GM12878 (cell line): ENCODE measurements at regions not wholly inside any gene's neighbourhood (a gene's known extent, or its start where the extent isn't known, plus 50 kb on each side); places are given as distances from the start of the nearest gene placed in this dataset.

Source experiments
- ATAC-seq: fragments of 200-7000 bp; cut with Tn5 transposase; 3 replicates; pipeline ENCODE4 v1.9.1; 2020; ENCODE audit warnings: mild to moderate bottlenecking, moderate library complexity
- BruUV-seq: library from RNA; stranded (reverse); fragments of 400-500 nt; replicated peaks from 2 replicates; lab custom pipeline; 2021; lab: Mats Ljungman, UMichigan
- CTCF ChIA-PET: fragments of 300-600 bp; sonication (Branson Sonifier 250); formaldehyde crosslinking; extraction: SDS; loops from one replicate; lab custom pipeline; 2021; ENCODE audit warnings: inconsistent platforms; lab: Yijun Ruan, JAX
- POLR2A ChIA-PET: fragments of 350-600 bp; formaldehyde crosslinking; extraction: SDS; loops from one replicate; lab custom pipeline; 2021; ENCODE audit warnings: inconsistent platforms; lab: Charles Lee
- RAD21 ChIA-PET: fragments of 300-600 bp; sonication (Branson Sonifier 250); formaldehyde crosslinking; loops from one replicate; lab custom pipeline; 2023; ENCODE audit warnings: antibody characterized with exemption; ENCODE audit not compliant: unreplicated experiment; lab: Charles Lee
- SMC1A ChIA-PET: fragments of 300-600 bp; sonication (Branson Sonifier 250); formaldehyde crosslinking; loops from one replicate; lab custom pipeline; 2023; ENCODE audit not compliant: unreplicated experiment, uncharacterized antibody; lab: Charles Lee
- DNase-seq: peaks from one replicate; pipeline ENCODE4 v3.0.0-alpha.2; 2011; ENCODE audit warnings: low read depth, low spot score
- FAIRE-seq: peaks from 3 replicates; lab custom pipeline; 2011; peaks lifted over from hg19 to GRCh38; lab: Jason Lieb, UNC
- H2AFZ ChIP-seq: 2 replicates; pipeline ENCODE4 v1.6.0; 2011; ENCODE audit warnings: low read depth, low read length, control low read depth; ENCODE audit not compliant: control insufficient read depth
- H3K27ac ChIP-seq: 2 replicates; pipeline ENCODE4 v1.5.1; 2011; ENCODE audit warnings: control low read depth; ENCODE audit not compliant: control insufficient read depth, insufficient read depth
- H3K27me3 ChIP-seq, 2 experiments: replicated peaks in 1 of 2; 2 replicates each; pipeline versions ENCODE4 v1.6.0 to v1.6.1; 2011; ENCODE audit warnings: low read length in 1 of 2; ENCODE audit not compliant: control insufficient read depth in 2 of 2, insufficient read depth in 2 of 2
- H3K36me3 ChIP-seq, 2 experiments: 2 replicates each; pipeline ENCODE4 v1.5.1; 2011; ENCODE audit warnings: low read length in 1 of 2; ENCODE audit not compliant: control insufficient read depth in 2 of 2, insufficient read depth in 2 of 2
- H3K4me1 ChIP-seq: 2 replicates; pipeline ENCODE4 v1.6.1; 2011; ENCODE audit warnings: mild to moderate bottlenecking, low read length, moderate library complexity, mixed read lengths; ENCODE audit not compliant: control insufficient read depth, insufficient read depth
- H3K4me2 ChIP-seq: 2 replicates; pipeline ENCODE4 v1.6.0; 2011; ENCODE audit warnings: control low read depth; ENCODE audit not compliant: control insufficient read depth, insufficient read depth
- H3K4me3 ChIP-seq: fragments of 200-600 bp; sonication (generic); 2 replicates; pipeline ENCODE4 v1.5.1; 2016
- H3K79me2 ChIP-seq: 2 replicates; pipeline ENCODE4 v1.6.0; 2011; ENCODE audit warnings: low read length; ENCODE audit not compliant: control insufficient read depth, insufficient read depth
- H3K9ac ChIP-seq: 2 replicates; pipeline ENCODE4 v1.8.0; 2011; ENCODE audit warnings: low read length, control low read depth, mixed read lengths; ENCODE audit not compliant: control insufficient read depth, insufficient read depth
- H3K9me3 ChIP-seq: replicated peaks from 3 replicates; pipeline ENCODE4 v1.5.1; 2011; ENCODE audit warnings: mild to moderate bottlenecking, low read length; ENCODE audit not compliant: control insufficient read depth, insufficient read depth
- H4K20me1 ChIP-seq: 2 replicates; pipeline ENCODE4 v1.6.0; 2011; ENCODE audit not compliant: control insufficient read depth, insufficient read depth
- ASH2L ChIP-seq: fragments of 300-600, 200-600 bp; sonication (generic); IDR thresholded peaks from 2 replicates; pipeline ENCODE4 v1.6.1; 2017; ENCODE audit warnings: low read depth, mild to moderate bottlenecking, borderline replicate concordance
- CREB1 ChIP-seq: IDR thresholded peaks from 2 replicates; pipeline ENCODE4 v1.6.1; 2012; ENCODE audit warnings: low read depth, mild to moderate bottlenecking, inconsistent platforms
- E2F8 ChIP-seq: fragments of 450-650 bp; IDR thresholded peaks from 2 replicates; pipeline ENCODE4 v1.6.1; 2018; ENCODE audit warnings: mild to moderate bottlenecking, low read depth, moderate library complexity; ENCODE audit not compliant: partially characterized antibody
- EED ChIP-seq: sonication (generic); IDR thresholded peaks from 2 replicates; pipeline ENCODE4 v1.6.1; 2016; ENCODE audit warnings: antibody characterized with exemption, low read depth
- ESRRA ChIP-seq: IDR thresholded peaks from 2 replicates; pipeline ENCODE4 v1.6.1; 2012; ENCODE audit warnings: mild to moderate bottlenecking, low read length, improper control_type of control experiment
- MLLT1 ChIP-seq: fragments of 450-650 bp; IDR thresholded peaks from 2 replicates; pipeline ENCODE4 v1.6.1; 2016; ENCODE audit warnings: mild to moderate bottlenecking
- MYB ChIP-seq: fragments of 150-350 bp; IDR thresholded peaks from 2 replicates; pipeline ENCODE4 v1.6.1; 2014; ENCODE audit warnings: mild to moderate bottlenecking, low read depth, low read length, borderline replicate concordance
- NRF1 ChIP-seq: conservative IDR thresholded peaks from 2 replicates; pipeline ENCODE4 v1.6.1; 2011; ENCODE audit warnings: mild to moderate bottlenecking, low read depth, low read length, improper control_type of control experiment
- RBBP5 ChIP-seq: fragments of 200-600 bp; sonication (generic); conservative IDR thresholded peaks from 2 replicates; pipeline ENCODE4 v1.6.1; 2016
- RELA ChIP-seq: fragments of 450-650 bp; IDR thresholded peaks from 2 replicates; pipeline ENCODE4 v1.8.0; 2014; ENCODE audit warnings: borderline replicate concordance; ENCODE audit not compliant: partially characterized antibody
- SPI1 ChIP-seq: IDR thresholded peaks from 2 replicates; pipeline ENCODE4 v1.6.1; 2011; ENCODE audit warnings: low read depth, mild to moderate bottlenecking, low read length, moderate library complexity, borderline replicate concordance; ENCODE audit not compliant: insufficient read depth
- STAT1 ChIP-seq: fragments of 450-650 bp; conservative IDR thresholded peaks from 2 replicates; pipeline ENCODE4 v1.6.1; 2014; ENCODE audit warnings: antibody characterized with exemption, mild to moderate bottlenecking
- TARDBP ChIP-seq: IDR thresholded peaks from 2 replicates; pipeline ENCODE4 v1.6.1; 2016; ENCODE audit warnings: borderline replicate concordance
- TBL1XR1 ChIP-seq: IDR thresholded peaks from 2 replicates; pipeline ENCODE4 v1.6.1; 2012; ENCODE audit warnings: low read depth, low read length, improper control_type of control experiment
- WGBS: methylation state at CpG from one replicate; pipeline ENCODE4 v1.1.6; 2016; ENCODE audit warnings: low lambda C conversion rate; ENCODE audit not compliant: insufficient replicate concordance, insufficient coverage; ENCODE audit errors: missing lambda C conversion rate; 5-methylcytosine and 5-hydroxymethylcytosine counted together
- in situ Hi-C: fragments of 300-500 bp; cut with MboI; formaldehyde crosslinking; loops from 9 replicates; pipeline ENCODE4 v1.14.3; 2018; ENCODE audit warnings: mixed read lengths
- intact Hi-C: fragments of 100-400 bp; cut with micrococcal nuclease; formaldehyde crosslinking; loops from one replicate; pipeline ENCODE4 v1.14.2; 2022; ENCODE audit not compliant: unreplicated experiment

- peaks cover 0 to 5% of the 10 kb centered on the region in 2 experiments; a peak in 2 of 4 replicates for H3K27me3 ChIP-seq
- POLR2A ChIA-PET = no interaction called here
- H3K4me2 ChIP-seq = no peak overlapping the region
- BruUV-seq = no TSS peak
- no peak overlapping the region for H3K27ac ChIP-seq
- H3K4me3 ChIP-seq = no peak overlapping the region
- H3K9ac ChIP-seq = no peak overlapping the region
- no peaks in the 10 kb centered on the region for H3K4me1 ChIP-seq
- H3K36me3 ChIP-seq = no peaks in the 10 kb centered on the region
- CTCF ChIA-PET = no interaction called here
- H4K20me1 ChIP-seq = no peaks in the 10 kb centered on the region
- TF ChIP-seq E2F8 = no peak
- DNase-seq (no peak), FAIRE-seq (no peak), ATAC-seq (no peak)
- in situ Hi-C loops = no loop called here
- intact Hi-C loops = no loop called here
- no peak overlapping the region for H2AFZ ChIP-seq
- H3K79me2 ChIP-seq = no peaks in the 10 kb centered on the region
- RAD21 ChIA-PET = interaction anchor here (0.6 kb wide), 1 partner anchor 204 kb away, joined by 3 read pairs; no protein-coding TSS in a partner anchor
- WGBS = 34% methylated on average over 10 of the region's 10 CpGs
- no peaks in the 10 kb centered on the region for H3K9me3 ChIP-seq
- SMC1A ChIA-PET = no interaction called here
These were observed 141.5 kb downstream of the UNC5CL start for GRCh38 chr6:40897390-40898003.

GRCh38 chr6:40896696-40897095 is 142.3 kb downstream of the UNC5CL start:
- ChIA-PET SMC1A (interaction anchor here (1.2 kb wide), 1 partner anchor 103 kb away, joined by 3 read pairs; no protein-coding TSS in a partner anchor), RAD21 (no interaction called here), CTCF (no interaction called here), POLR2A (no interaction called here)
- no peak overlapping the region for H3K27ac ChIP-seq
- no peaks in the 10 kb centered on the region for H3K4me1 ChIP-seq
- intact Hi-C loops = no loop called here
- no peaks in the 10 kb centered on the region for H3K79me2 ChIP-seq
- no peak overlapping the region for H3K4me3 ChIP-seq
- no peaks in the 10 kb centered on the region for H3K9me3 ChIP-seq
- H3K4me2 ChIP-seq = no peak overlapping the region
- peaks cover 2 to 5% of the 10 kb centered on the region in 2 experiments; a peak in 2 of 4 replicates for H3K27me3 ChIP-seq
- no peaks in the 10 kb centered on the region; the same call in 1 of the 2 replicates for H4K20me1 ChIP-seq
- in situ Hi-C loops = no loop called here
- H3K36me3 ChIP-seq = no peaks in the 10 kb centered on the region
- no peak for FAIRE-seq
- H3K9ac ChIP-seq = no peak overlapping the region
- BruUV-seq = no TSS peak
- DNase-seq = no peak
- H2AFZ ChIP-seq = no peak overlapping the region
- 60% methylated on average over 3 of the region's 3 CpGs for WGBS
- ATAC-seq = no peak
- no peak for TF ChIP-seq SPI1
- TF ChIP-seq MYB = no peak
- TF ChIP-seq NRF1 = no peak
- TF ChIP-seq MLLT1 = no peak
- no peak for TF ChIP-seq TARDBP
- TF ChIP-seq RELA = no peak
- no peak for TF ChIP-seq ESRRA
- no peak for TF ChIP-seq RBBP5
- TF ChIP-seq ASH2L = no peak
- TF ChIP-seq CREB1 = no peak
- no peak for TF ChIP-seq STAT1
- TF ChIP-seq TBL1XR1 = no peak
- TF ChIP-seq EED = no peak
